ENCODE measurements at regions not wholly inside any gene's neighbourhood (a gene's known extent, or its start where the extent isn't known, plus 50 kb on each side); places are given as distances from the start of the nearest gene placed in this dataset.

GRCh38 chr14:62141139-62141538 lies 378.9 kb downstream of the SNAPC1 start:
- DNase-seq, result no peak
- Mint-ChIP-seq H3K36me3 (ENCODE audit: low read depth) (no peaks in the 10 kb centered on the region), H3K27ac (no peak overlapping the region), H3K4me1 (no peaks in the 10 kb centered on the region), H3K9me3 (peaks cover 9% of the 10 kb centered on the region), H3K4me3 (no peak overlapping the region), H3K27me3 (ENCODE audit: low read depth, poor library complexity) (no peaks in the 10 kb centered on the region)
- no peak for TF ChIP-seq CTCF (IDR thresholded peaks at IDR 0.05)

- Mint-ChIP-seq H3K27ac (no peak overlapping the region), H3K9me3 (peaks cover 26% of the 10 kb centered on the region), H3K4me3 (no peak overlapping the region), H3K4me1 (no peaks in the 10 kb centered on the region), H3K27me3 (ENCODE audit: low read depth, poor library complexity) (no peaks in the 10 kb centered on the region), H3K36me3 (ENCODE audit: low read depth) (peaks cover 10% of the 10 kb centered on the region)
- DNase-seq, result no peak
- TF ChIP-seq CTCF (IDR thresholded peaks at IDR 0.05), result no peak
Measured at GRCh38 chr14:62143245-62143644, 381.0 kb downstream of the SNAPC1 start.

- TF ChIP-seq CTCF (IDR thresholded peaks at IDR 0.05), result no peak
- DNase-seq, result no peak
- no peak overlapping the region for H3K27ac Mint-ChIP-seq
- peaks cover 41% of the 10 kb centered on the region for H3K9me3 Mint-ChIP-seq
- peaks cover 10% of the 10 kb centered on the region for H3K36me3 Mint-ChIP-seq (ENCODE audit: low read depth)
- H3K27me3 Mint-ChIP-seq (ENCODE audit: low read depth, poor library complexity), result no peaks in the 10 kb centered on the region
- H3K4me3 Mint-ChIP-seq, result no peak overlapping the region
- no peaks in the 10 kb centered on the region for H3K4me1 Mint-ChIP-seq
Measured at GRCh38 chr14:62144863-62145262, 382.6 kb downstream of the SNAPC1 start.

- Mint-ChIP-seq H3K4me3 (no peak overlapping the region), H3K27me3 (ENCODE audit: low read depth, poor library complexity) (no peaks in the 10 kb centered on the region), H3K36me3 (ENCODE audit: low read depth) (peaks cover 10% of the 10 kb centered on the region), H3K4me1 (no peaks in the 10 kb centered on the region), H3K9me3 (peaks cover 41% of the 10 kb centered on the region), H3K27ac (no peak overlapping the region)
- no peak for TF ChIP-seq CTCF (IDR thresholded peaks at IDR 0.05)
- no peak for DNase-seq
Measured at GRCh38 chr14:62146030-62146429, 383.8 kb downstream of the SNAPC1 start.

GRCh38 chr14:62156052-62156451 lies 393.8 kb downstream of the SNAPC1 start:
- Mint-ChIP-seq H3K4me3 (no peak overlapping the region), H3K27me3 (ENCODE audit: low read depth, poor library complexity) (no peaks in the 10 kb centered on the region), H3K36me3 (ENCODE audit: low read depth) (no peaks in the 10 kb centered on the region), H3K9me3 (no peaks in the 10 kb centered on the region), H3K4me1 (peaks cover 9% of the 10 kb centered on the region), H3K27ac (no peak overlapping the region)
- no peak for TF ChIP-seq CTCF (IDR thresholded peaks at IDR 0.05)
- no peak for DNase-seq

GRCh38 chr14:62158779-62159178 lies 396.6 kb downstream of the SNAPC1 start:
- TF ChIP-seq CTCF (IDR thresholded peaks at IDR 0.05), result no peak
- no peaks in the 10 kb centered on the region for H3K27me3 Mint-ChIP-seq (ENCODE audit: low read depth, poor library complexity)
- no peaks in the 10 kb centered on the region for H3K36me3 Mint-ChIP-seq (ENCODE audit: low read depth)
- H3K9me3 Mint-ChIP-seq, result no peaks in the 10 kb centered on the region
- no peak overlapping the region for H3K27ac Mint-ChIP-seq
- peaks cover 9% of the 10 kb centered on the region for H3K4me1 Mint-ChIP-seq
- no peak for DNase-seq
- no peak overlapping the region for H3K4me3 Mint-ChIP-seq
